Stomach smooth muscle (tissue), 2 donors: ENCODE measurements at regions not wholly inside any gene's neighbourhood (a gene's known extent, or its start where the extent isn't known, plus 50 kb on each side); places are given as distances from the start of the nearest gene placed in this dataset.

Experiments
- H3K27ac ChIP-seq: one replicate; pipeline ENCODE4 v1.7.0; 2013; ENCODE audit warnings: mild to moderate bottlenecking, low read length, inconsistent platforms
- H3K27me3 ChIP-seq, 2 donors: one replicate each; pipeline ENCODE4 v1.7.0; 2013; ENCODE audit warnings: low read length in 2 of 2; ENCODE audit not compliant: insufficient read depth in 2 of 2, control insufficient read depth in 1 of 2
- H3K36me3 ChIP-seq, 2 donors: one replicate each; pipeline ENCODE4 v1.7.0; 2013; ENCODE audit warnings: low read length in 2 of 2; ENCODE audit not compliant: control insufficient read depth in 2 of 2, insufficient read depth in 2 of 2
- H3K4me1 ChIP-seq: one replicate; pipeline ENCODE4 v1.7.0; 2013; ENCODE audit warnings: low read length; ENCODE audit not compliant: control insufficient read depth, insufficient read depth
- H3K4me3 ChIP-seq, 2 donors: one replicate each; pipeline ENCODE4 v1.7.0; 2013; ENCODE audit warnings: low read length in 2 of 2
- H3K9ac ChIP-seq, 2 donors: one replicate each; pipeline ENCODE4 v1.7.0; 2013; ENCODE audit warnings: low read length in 2 of 2, mild to moderate bottlenecking in 1 of 2
- H3K9me3 ChIP-seq, 2 donors: one replicate each; pipeline ENCODE4 v1.7.0; 2013; ENCODE audit warnings: low read length in 2 of 2; ENCODE audit not compliant: control insufficient read depth in 2 of 2
- donor health status: healthy.
- donor health status: Pancreatic carcinoma.

- H3K9me3 ChIP-seq = peaks cover 0 to under 1% of the 10 kb centered on the region in 2 donors
- no peak overlapping the region for H3K4me3 ChIP-seq
- no peaks in the 10 kb centered on the region for H3K36me3 ChIP-seq
- no peaks in the 10 kb centered on the region for H3K4me1 ChIP-seq
- H3K9ac ChIP-seq = no peak overlapping the region
- no peaks in the 10 kb centered on the region for H3K27me3 ChIP-seq
- H3K27ac ChIP-seq = no peak overlapping the region
Measured at GRCh38 chr5:145598983-145599382, 236.2 kb downstream of the PRELID2 start.

- Histone ChIP-seq H3K36me3 (no peaks in the 10 kb centered on the region), H3K9ac (no peak overlapping the region), H3K27me3 (no peaks in the 10 kb centered on the region), H3K9me3 (no peaks in the 10 kb centered on the region), H3K4me1 (no peaks in the 10 kb centered on the region), H3K4me3 (no peak overlapping the region), H3K27ac (no peak overlapping the region)
Measured at GRCh38 chr5:145598184-145598583, 237.0 kb downstream of the PRELID2 start.

DNA sequence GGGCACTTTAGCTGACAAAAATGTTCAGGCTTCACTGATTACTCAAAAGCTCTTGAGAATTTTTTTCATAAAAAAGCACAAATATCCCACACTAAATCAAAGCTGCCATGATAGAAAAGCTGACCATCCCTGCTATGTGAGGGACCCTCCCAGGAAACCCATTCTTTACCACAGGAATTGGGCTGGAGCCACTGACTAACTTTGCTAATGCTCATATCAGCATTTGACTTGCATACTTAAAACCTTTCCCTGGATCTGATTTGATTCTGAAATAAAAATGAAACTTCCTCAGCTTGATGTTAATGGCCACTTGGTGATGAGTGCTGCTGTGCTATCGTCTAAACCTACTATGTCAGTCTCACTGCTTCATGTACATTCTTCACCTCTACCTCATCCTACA is 243.6 kb downstream of the PRELID2 start:
- Histone ChIP-seq H3K27me3 (no peaks in the 10 kb centered on the region), H3K27ac (no peak overlapping the region), H3K4me3 (no peak overlapping the region), H3K4me1 (no peaks in the 10 kb centered on the region), H3K9ac (no peak overlapping the region), H3K9me3 (no peaks in the 10 kb centered on the region), H3K36me3 (no peaks in the 10 kb centered on the region)

DNA sequence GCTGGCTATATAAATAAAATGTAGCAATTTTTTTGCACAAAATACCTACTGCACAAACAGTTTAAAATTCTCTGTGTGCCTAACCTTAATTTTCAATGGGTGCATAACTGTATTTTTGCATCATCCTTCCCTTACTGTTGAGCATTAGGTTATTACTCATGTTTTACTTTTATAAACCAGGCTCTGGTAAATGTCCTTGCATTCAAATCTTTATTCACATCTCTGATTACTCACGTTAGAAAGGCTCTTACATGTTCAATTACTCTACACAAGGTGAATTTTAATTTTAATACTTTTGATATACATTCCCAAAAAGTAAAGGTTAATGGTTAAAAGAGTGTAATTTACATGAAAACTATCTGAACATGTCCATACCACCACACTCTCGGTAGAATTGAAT is 246.1 kb downstream of the PRELID2 start:
- Histone ChIP-seq H3K27me3 (no peaks in the 10 kb centered on the region), H3K36me3 (no peaks in the 10 kb centered on the region), H3K4me1 (no peaks in the 10 kb centered on the region), H3K9ac (no peak overlapping the region), H3K4me3 (no peak overlapping the region), H3K27ac (no peak overlapping the region), H3K9me3 (no peaks in the 10 kb centered on the region)

- Histone ChIP-seq H3K27me3 (no peaks in the 10 kb centered on the region), H3K36me3 (no peaks in the 10 kb centered on the region), H3K9me3 (no peaks in the 10 kb centered on the region), H3K9ac (no peak overlapping the region), H3K4me3 (no peak overlapping the region), H3K4me1 (no peaks in the 10 kb centered on the region), H3K27ac (no peak overlapping the region)
Measured at GRCh38 chr5:145588558-145588957, 246.6 kb downstream of the PRELID2 start.

- Histone ChIP-seq H3K27me3 (no peaks in the 10 kb centered on the region), H3K36me3 (no peaks in the 10 kb centered on the region), H3K27ac (no peak overlapping the region), H3K9me3 (no peaks in the 10 kb centered on the region), H3K4me1 (no peaks in the 10 kb centered on the region), H3K4me3 (no peak overlapping the region), H3K9ac (no peak overlapping the region)
Measured at GRCh38 chr5:145588113-145588512, 247.0 kb downstream of the PRELID2 start.

GRCh38 chr5:145587710-145588109 is 247.4 kb downstream of the PRELID2 start:
- Histone ChIP-seq H3K27ac (no peak overlapping the region), H3K27me3 (no peaks in the 10 kb centered on the region), H3K9ac (no peak overlapping the region), H3K36me3 (no peaks in the 10 kb centered on the region), H3K4me1 (no peaks in the 10 kb centered on the region), H3K4me3 (no peak overlapping the region), H3K9me3 (no peaks in the 10 kb centered on the region)

DNA sequence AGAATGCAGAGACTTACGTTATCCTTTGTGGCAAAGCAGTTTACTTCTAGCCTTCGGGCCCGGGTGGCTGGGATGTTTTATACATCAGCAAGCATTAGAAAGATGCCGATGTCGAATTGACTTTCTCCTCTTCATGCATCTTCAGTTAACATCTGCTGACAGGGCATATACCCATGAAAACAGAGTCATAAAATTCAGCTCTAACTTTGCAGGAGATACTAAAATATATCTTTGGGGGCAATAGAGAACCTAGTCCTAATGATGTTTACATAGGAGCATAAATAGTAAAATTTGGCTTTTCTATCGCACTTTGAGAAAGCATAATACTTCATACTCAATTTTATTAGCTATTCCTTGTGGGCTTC is 247.9 kb downstream of the PRELID2 start:
- Histone ChIP-seq H3K27me3 (no peaks in the 10 kb centered on the region), H3K4me1 (no peaks in the 10 kb centered on the region), H3K4me3 (no peak overlapping the region), H3K9me3 (no peaks in the 10 kb centered on the region), H3K27ac (no peak overlapping the region), H3K36me3 (no peaks in the 10 kb centered on the region), H3K9ac (no peak overlapping the region)

- H3K27me3 ChIP-seq = no peaks in the 10 kb centered on the region
- H3K9ac ChIP-seq = no peak overlapping the region
- no peak overlapping the region for H3K4me3 ChIP-seq
- no peaks in the 10 kb centered on the region for H3K9me3 ChIP-seq
- H3K27ac ChIP-seq = no peak overlapping the region
- H3K4me1 ChIP-seq = no peaks in the 10 kb centered on the region
- H3K36me3 ChIP-seq = no peaks in the 10 kb centered on the region
Measured at GRCh38 chr5:145586661-145587307, 248.4 kb downstream of the PRELID2 start.

DNA sequence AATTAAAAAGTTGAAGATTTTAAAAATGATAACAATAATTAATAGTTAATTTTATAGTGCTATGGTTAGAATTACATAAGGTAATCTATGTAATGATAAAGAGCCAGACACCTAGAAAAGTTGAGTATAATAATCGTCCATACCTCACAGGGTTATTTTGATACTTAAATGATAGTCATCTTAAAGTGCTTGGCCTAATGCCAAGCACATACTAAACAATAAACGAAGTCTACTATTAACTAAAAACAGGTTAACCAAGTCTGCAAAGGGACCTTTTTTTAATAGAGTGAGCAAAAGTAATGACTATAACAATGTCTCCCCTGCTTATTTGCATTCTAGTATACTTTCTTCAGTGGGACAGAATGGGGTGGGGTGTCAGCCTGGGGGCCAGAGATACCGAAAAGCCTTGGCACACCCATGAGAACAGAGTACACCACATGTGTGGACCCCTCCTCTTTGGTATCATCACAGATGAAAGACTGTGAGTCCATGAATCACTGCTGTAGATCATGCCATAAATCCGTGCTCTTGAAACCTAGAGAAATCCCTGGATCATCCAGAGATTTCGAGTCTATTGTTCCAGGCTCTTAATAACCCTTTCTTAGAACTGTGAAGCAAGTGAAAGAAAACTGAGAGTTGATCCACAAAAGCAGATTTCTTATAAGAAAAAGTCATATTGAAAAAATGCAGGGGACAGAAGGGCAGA is 249.5 kb downstream of the PRELID2 start:
- no peaks in the 10 kb centered on the region for H3K9me3 ChIP-seq
- H3K9ac ChIP-seq = no peak overlapping the region

DNA sequence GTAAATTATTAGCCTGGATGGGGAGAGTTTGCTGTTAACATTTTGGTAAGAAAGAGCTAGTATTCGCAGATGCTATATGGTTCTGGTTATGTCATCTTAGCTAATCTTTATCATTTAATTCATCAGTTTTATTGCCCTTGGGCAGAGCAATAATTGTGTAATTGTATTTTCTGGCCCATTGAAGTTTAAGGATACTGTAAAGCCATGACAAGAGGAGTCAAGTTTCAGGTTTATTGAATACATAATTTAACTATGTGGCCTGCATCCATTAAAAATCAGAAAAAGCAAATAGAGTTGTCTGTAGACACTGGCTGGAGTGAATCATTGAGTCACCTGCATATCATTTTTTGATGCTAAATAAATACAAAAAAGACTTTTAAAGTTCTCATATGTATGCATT is 255.8 kb downstream of the PRELID2 start:
- Histone ChIP-seq H3K4me3 (no peak overlapping the region), H3K36me3 (no peaks in the 10 kb centered on the region), H3K9me3 (peaks cover 3 to 8% of the 10 kb centered on the region in 2 donors), H3K9ac (no peak overlapping the region), H3K4me1 (no peaks in the 10 kb centered on the region), H3K27ac (no peak overlapping the region), H3K27me3 (no peaks in the 10 kb centered on the region)

More for the DNA sequence above, 249.5 kb downstream of the PRELID2 start:
- Histone ChIP-seq H3K27me3 (no peaks in the 10 kb centered on the region), H3K27ac (no peak overlapping the region), H3K4me3 (no peak overlapping the region), H3K36me3 (no peaks in the 10 kb centered on the region), H3K4me1 (no peaks in the 10 kb centered on the region)
